ENCODE measurements at regions not wholly inside any gene's neighbourhood (a gene's known extent, or its start where the extent isn't known, plus 50 kb on each side); places are given as distances from the start of the nearest gene placed in this dataset.

DNA sequence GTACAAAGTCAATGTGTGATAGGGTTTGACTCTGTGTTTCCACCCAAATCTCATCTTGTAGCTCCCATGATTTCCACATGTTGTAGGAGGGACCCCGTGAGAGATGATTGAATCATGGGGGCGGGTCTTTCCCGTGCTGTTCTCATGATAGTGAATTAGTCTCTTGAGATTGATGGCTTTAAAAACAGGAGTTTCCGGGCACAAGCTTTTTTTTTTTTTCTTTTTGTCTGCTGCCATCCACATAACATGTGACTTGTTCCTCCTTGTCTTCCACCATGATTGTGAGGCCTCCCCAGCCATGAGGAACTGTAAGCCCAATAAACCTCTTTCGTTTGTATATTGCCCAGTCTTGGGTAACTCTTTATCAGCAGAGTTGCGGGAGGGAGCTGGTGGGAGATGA is 259.6 kb downstream of the TUSC7 start:
- H3K4me3 ChIP-seq (ENCODE audit: low read length), result no peak overlapping the region
- no peaks in the 10 kb centered on the region for H3K4me1 ChIP-seq (ENCODE audit: insufficient read depth, low read length)
- no peak for DNase-seq
- H3K27ac Mint-ChIP-seq, result no peak overlapping the region
- no peaks in the 10 kb centered on the region for H3K9me3 Mint-ChIP-seq
- H3K27ac ChIP-seq (ENCODE audit: low read depth in 1 of 2, low read length in 2 of 2), result no peak overlapping the region
- ChIA-PET POLR2A (no interaction called here), CTCF (no interaction called here)
- no peaks in the 10 kb centered on the region for H3K36me3 Mint-ChIP-seq (ENCODE audit: low read depth)
- no peaks in the 10 kb centered on the region for H3K4me1 Mint-ChIP-seq (ENCODE audit: low read depth)
- intact Hi-C loops (cut with DNase I, micrococcal nuclease), result no loop called here
- H3K4me3 Mint-ChIP-seq, result no peak overlapping the region
- H3K36me3 ChIP-seq (ENCODE audit: insufficient read depth, low read length), result no peaks in the 10 kb centered on the region
- TF ChIP-seq CTCF (IDR thresholded peaks at IDR 0.05), result no peak
- no peaks in the 10 kb centered on the region for H3K27me3 ChIP-seq (ENCODE audit: control insufficient read depth in 1 of 2, insufficient read depth in 2 of 2, low read length in 2 of 2)
- ATAC-seq (ENCODE audit: poor library complexity), result no peak
- no peaks in the 10 kb centered on the region for H3K27me3 Mint-ChIP-seq
- H3K9me3 ChIP-seq (ENCODE audit: control insufficient read depth in 1 of 2, insufficient read depth in 1 of 2, low read length in 2 of 2), result no peaks in the 10 kb centered on the region

DNA sequence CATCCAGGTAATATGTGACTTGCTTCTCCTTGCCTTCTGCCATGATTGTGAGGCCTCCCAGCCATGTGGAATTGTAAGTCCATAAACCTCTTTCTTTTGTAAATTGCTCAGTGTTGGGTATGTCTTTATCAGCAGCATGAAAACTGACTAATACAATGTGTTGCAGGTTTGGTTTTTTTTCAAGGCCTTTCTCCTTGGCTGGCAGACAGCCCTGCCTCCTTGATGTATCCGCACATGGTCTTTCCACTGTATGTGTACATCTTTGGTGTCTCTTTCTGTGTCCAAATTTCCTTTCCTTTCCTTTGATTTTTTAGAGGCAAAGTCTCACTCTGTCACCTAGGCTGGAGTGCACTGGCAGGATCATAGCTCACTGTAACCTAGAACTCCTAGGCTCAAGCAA is 260.1 kb downstream of the TUSC7 start:
- no peaks in the 10 kb centered on the region for H3K4me1 ChIP-seq (ENCODE audit: insufficient read depth, low read length)
- no peaks in the 10 kb centered on the region for H3K27me3 Mint-ChIP-seq
- H3K9me3 Mint-ChIP-seq, result no peaks in the 10 kb centered on the region
- no peaks in the 10 kb centered on the region for H3K36me3 Mint-ChIP-seq (ENCODE audit: low read depth)
- TF ChIP-seq CTCF (IDR thresholded peaks at IDR 0.05), result no peak
- H3K9me3 ChIP-seq (ENCODE audit: control insufficient read depth in 1 of 2, insufficient read depth in 1 of 2, low read length in 2 of 2), result no peaks in the 10 kb centered on the region
- ChIA-PET POLR2A (no interaction called here), CTCF (no interaction called here)
- intact Hi-C loops (cut with DNase I, micrococcal nuclease), result no loop called here
- no peak for ATAC-seq (ENCODE audit: poor library complexity)
- no peak for DNase-seq
- H3K36me3 ChIP-seq (ENCODE audit: insufficient read depth, low read length), result no peaks in the 10 kb centered on the region
- H3K27me3 ChIP-seq (ENCODE audit: control insufficient read depth in 1 of 2, insufficient read depth in 2 of 2, low read length in 2 of 2), result no peaks in the 10 kb centered on the region
- no peak overlapping the region for H3K4me3 ChIP-seq (ENCODE audit: low read length)
- H3K27ac Mint-ChIP-seq, result no peak overlapping the region
- no peak overlapping the region for H3K4me3 Mint-ChIP-seq
- H3K27ac ChIP-seq (ENCODE audit: low read depth in 1 of 2, low read length in 2 of 2), result no peak overlapping the region
- H3K4me1 Mint-ChIP-seq (ENCODE audit: low read depth), result no peaks in the 10 kb centered on the region

DNA sequence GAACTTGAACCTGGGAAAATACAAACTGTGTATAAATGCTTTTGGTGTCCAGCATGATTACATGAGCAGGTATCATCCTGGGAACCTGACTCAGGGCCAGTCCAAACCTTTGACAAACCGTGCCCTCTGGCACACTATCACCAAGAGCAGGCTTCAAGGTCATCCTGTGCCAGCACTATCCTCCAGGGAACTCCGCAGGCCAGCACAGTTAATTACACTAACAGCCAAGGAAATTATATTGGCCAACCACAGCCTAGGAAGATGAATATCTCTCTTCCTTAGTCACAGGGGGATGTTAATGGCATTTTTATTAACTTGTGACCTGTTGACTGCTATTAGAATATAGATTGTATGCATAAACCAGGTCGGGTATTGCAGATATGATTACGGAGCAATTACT is 262.0 kb downstream of the TUSC7 start:
- TF ChIP-seq CTCF (IDR thresholded peaks at IDR 0.05), result no peak
- Mint-ChIP-seq H3K4me1 (ENCODE audit: low read depth) (no peaks in the 10 kb centered on the region), H3K36me3 (ENCODE audit: low read depth) (no peaks in the 10 kb centered on the region), H3K27ac (no peak overlapping the region), H3K9me3 (no peaks in the 10 kb centered on the region), H3K27me3 (no peaks in the 10 kb centered on the region), H3K4me3 (no peak overlapping the region)
- Histone ChIP-seq H3K27me3 (ENCODE audit: control insufficient read depth in 1 of 2, insufficient read depth in 2 of 2, low read length in 2 of 2) (no peaks in the 10 kb centered on the region), H3K27ac (ENCODE audit: low read depth in 1 of 2, low read length in 2 of 2) (no peak overlapping the region), H3K4me3 (ENCODE audit: low read length) (no peak overlapping the region), H3K9me3 (ENCODE audit: control insufficient read depth in 1 of 2, insufficient read depth in 1 of 2, low read length in 2 of 2) (no peaks in the 10 kb centered on the region), H3K36me3 (ENCODE audit: insufficient read depth, low read length) (no peaks in the 10 kb centered on the region), H3K4me1 (ENCODE audit: insufficient read depth, low read length) (no peaks in the 10 kb centered on the region)
- DNase-seq, result no peak
- intact Hi-C loops (cut with DNase I, micrococcal nuclease), result no loop called here
- CTCF ChIA-PET, result no interaction called here
- no peak for ATAC-seq (ENCODE audit: poor library complexity)
- POLR2A ChIA-PET, result no interaction called here

Measured in CD4-positive, alpha-beta T cell (primary cell).